Activated T-helper 9 cell treated with anti-CD3 and anti-CD28 coated beads, Interleukin-2, amount 50 U/mL, for 16 hours (primary cell): ENCODE measurements at regions not wholly inside any gene's neighbourhood (a gene's known extent, or its start where the extent isn't known, plus 50 kb on each side); places are given as distances from the start of the nearest gene placed in this dataset.

Experiments
- DNase-seq: peaks from one replicate; pipeline ENCODE4 v3.0.0-alpha.2; 2020; ENCODE audit warnings: low read depth

DNA sequence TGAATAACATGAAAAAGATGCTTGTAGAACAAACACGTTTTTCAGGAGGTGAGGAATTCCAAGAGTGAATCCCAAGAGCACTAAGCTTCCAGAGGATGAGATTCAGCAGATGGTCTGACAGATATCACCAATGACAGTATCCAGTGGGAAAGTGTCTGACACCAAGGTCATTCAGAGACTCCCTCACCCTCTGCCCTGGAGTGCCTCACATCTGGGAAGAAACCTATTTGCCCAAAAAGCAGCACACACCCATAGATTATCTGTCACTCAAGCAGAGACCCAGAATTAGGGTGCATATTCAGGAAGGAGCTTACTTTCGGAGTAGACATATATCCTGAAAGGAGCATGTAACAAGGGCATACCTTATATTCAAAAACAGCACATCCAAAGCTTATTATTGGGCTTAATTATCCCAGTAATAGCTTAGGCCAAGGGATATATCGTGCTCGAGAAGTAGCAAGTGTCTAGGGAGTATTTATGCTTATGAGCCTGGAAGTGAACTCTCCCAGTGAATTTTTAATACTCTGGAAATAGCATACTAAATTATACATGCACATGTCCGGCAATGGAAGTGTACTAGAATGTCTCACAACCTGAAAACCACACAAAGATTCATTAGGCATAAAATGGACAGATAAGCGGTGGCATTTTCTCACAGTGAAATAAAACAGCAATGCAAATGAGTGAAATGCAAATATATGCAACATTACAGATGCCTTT lies 998.1 kb upstream of the TMEM132C start:
- no peak for DNase-seq

- DNase-seq, result no peak
These were observed 996.8 kb upstream of the TMEM132C start for GRCh38 chr12:127270193-127270592.

GRCh38 chr12:127271776-127272175 lies 995.2 kb upstream of the TMEM132C start:
- no peak for DNase-seq

DNA sequence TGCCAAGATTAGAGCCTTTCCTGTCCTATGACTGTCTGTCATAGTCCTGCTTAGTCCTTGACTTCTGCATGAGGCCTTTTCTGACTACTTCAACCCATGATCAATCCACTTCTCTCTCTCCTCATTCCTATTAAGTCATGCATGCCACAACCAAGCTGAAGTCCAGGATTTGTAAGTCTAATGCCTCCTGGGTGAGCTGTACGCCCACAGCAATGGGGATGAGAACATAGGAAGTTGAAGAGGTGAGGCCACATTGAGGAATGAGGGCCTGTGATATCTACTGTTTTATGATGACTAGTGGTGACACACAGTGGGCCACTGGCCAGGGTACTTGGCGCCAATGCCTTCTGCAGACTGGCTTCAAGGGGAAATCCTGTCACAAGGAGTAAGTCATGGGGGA lies 994.1 kb upstream of the TMEM132C start:
- no peak for DNase-seq

DNA sequence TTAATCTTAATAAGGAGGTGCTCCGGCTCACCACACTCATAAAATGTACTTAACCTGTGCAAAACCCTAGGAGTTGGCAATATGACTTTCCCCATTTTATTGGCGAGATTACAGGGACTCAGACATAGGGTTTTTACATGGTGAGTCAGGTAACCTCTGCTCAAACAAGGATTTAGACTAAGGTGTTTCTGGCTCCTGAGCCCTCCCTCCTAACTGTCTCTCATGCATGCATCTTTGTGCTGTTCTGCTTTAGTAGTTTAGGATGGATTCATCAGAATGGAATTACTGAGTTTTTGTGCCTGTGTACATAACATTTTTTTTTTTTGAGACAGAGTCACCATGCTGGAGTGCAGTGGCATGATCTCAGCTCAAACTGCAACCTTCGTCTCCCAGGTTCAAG lies 993.3 kb upstream of the TMEM132C start:
- no peak for DNase-seq

GRCh38 chr12:127275416-127275815 lies 991.6 kb upstream of the TMEM132C start:
- DNase-seq, result no peak

DNA sequence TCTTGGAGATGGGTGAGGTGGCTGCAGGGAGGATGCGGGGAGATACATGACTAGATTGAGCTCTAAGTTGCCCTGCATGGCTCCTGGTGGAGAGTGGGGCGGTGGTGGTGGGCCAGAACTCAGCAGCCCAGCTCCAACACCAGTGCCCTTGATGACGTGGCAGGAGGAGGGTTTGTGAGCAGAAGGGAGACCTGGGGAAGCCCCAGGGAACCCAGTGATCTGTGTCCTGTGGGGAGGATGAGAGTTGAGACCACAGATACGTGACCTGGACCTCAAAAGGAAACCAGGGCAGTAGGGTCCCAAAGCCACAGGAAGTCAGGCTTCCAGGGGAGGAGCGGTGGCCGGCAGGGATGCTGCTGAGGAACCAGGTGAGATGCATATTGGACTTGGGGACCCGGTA lies 989.1 kb upstream of the TMEM132C start:
- no peak for DNase-seq

DNA sequence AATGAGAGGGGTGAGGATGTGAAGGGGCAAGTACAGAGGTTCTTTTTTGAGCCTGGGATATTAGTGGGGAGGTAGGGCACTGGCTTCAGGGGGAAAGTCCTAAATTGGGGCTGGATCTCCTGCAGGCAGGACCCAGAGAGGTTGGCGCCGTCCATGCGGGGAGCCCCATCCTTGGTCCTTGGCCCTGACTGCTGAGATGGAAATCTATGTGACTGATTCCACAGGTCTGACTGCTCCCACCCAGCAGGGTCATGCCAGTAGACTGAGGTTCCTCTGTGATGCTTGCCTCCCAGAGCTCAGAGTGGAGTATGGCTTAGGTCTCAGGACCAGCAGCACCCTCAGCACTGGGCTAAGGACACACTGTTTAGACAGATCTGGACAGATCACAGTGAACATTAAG lies 988.6 kb upstream of the TMEM132C start:
- no peak for DNase-seq

DNA sequence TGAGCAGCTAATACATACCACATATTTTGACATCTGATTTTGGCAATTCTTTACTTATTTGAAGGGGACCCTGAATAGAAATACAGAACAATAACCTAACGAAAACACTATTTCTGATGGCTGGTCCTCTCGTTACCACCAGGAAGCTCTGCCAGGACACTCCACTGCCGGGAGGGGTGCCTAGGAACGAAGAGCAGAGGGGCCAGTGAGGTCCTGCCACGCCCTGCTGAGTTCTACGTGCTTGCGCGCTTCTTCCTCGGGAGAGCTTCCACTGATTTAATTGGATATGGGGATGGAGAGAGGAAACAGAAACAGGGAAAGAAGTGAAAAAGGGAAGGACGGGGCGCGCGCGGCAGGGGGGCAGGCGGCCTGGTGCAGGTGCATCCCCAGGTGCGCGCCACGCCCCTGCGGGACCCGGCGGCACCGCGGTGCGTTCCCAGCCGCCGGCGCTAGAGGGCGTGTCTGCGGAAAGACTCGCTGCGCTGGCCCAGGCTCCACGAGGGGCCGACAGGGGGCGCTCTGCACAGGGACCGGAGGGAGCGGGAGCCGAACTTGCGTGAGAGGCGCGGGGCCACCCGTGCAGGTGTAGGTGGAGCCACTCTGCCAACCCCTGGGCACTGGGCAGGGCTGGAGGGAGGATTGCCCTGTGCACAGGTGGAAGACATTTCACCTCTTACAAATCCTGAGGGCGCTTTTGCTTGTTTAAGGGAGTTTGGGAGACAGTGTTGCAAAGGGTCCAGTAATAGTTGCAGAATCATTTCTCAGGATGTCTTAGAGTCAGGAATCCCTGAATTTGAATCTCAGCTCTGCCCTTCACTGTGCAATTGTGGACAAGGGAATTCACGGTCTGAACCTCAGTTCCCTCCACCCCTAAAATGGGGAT lies 986.3 kb upstream of the TMEM132C start:
- peak; percentile 45 for DNase-seq

DNA sequence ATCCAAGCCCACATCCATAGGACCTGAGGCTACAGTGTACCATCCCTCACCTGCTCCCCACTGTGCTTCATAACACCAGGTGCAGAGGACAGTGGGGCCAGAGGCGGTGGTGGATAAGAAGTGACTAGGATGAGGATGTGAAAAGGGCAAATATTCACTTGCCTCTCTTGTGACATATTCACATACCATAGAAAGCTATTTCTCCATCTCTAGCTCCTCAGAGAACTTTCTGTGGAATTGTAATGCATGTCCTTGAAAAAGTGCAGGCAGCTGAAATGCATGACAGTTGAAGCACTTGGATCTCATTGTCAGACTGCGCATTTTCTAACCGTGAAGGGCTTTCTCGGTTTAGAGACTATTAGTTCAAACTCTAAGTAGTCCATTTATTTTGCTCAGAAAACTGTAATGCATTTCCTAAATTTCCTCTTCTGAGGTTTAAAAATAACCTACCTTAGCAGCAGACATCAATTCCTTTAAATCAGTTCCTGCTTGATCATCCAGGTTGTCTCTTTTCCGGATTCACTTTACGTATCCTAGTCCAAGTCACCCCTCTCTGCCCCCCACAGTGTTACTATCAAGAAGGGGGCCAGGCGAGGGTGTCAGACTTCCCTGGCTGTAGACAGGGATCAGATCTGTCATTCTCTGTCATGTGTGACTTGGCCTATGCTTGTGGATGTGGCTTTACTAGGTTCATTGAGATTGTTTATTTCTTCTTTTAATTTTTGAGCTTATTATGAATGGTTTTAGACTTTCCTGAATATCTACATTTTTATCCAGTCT lies 984.0 kb upstream of the TMEM132C start:
- no peak for DNase-seq

DNA sequence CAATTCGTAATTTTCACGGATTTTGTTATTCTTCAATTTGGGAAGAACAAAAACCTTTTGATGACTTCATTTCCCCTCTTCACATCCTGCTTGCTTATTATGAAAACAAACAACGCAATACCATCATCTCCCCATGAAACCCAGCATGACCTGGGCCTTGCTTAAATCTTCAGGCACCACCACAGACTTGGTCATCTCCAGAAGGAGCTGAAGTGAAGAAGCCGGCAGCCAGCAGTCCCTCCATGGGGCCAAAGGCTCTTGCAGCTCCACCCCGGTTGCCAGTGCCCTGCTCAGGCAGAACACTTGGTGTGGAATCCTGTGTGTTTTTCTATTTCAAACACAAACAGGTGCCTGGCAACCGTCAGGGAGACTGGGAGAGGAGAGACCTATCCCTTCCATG lies 982.9 kb upstream of the TMEM132C start:
- no peak for DNase-seq

DNA sequence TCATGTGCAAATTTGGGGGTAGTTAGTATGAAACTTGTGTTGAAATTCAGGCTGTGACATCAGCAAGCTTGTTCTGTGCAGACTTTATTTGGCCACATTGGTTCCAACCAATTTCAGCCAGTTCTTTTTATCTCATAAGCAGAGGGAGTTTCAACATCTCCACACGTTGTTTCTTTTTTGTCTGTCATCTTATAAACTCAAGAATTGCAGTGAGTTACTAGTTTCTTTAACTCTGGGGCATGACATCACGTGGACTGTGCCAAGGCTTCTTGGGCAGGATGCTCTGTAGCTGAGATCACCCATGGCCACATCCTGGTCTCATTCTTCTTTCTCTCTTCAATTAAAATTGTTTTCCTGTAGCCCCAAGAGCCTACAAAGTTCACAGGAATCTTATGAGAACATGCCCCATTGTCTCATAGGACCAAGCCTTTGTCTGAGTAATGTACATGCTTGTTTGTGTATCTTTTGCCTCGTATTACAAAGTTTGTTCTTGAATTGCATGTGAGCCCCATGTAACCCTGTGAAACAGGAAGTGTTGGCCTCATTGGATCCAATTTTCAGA lies 982.0 kb upstream of the TMEM132C start:
- no peak for DNase-seq

DNA sequence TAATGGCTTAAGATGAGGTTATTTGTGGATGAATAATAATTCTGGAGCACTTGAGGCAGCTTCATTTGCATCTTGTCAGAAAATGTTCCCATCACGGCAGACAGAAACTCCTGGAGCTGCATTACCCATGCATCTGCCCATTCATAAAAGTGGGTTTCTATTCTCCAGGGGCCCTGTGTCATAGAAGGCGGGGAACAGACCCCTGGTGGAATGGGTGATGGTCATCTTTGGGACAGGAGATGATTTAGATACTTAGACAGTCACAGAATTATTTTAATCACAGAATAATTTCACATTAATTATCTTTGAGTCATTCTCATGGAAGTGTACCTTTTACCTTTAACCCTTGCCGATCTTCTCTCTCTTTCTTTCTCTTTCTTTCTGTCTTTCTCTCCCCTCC lies 980.7 kb upstream of the TMEM132C start:
- no peak for DNase-seq

DNA sequence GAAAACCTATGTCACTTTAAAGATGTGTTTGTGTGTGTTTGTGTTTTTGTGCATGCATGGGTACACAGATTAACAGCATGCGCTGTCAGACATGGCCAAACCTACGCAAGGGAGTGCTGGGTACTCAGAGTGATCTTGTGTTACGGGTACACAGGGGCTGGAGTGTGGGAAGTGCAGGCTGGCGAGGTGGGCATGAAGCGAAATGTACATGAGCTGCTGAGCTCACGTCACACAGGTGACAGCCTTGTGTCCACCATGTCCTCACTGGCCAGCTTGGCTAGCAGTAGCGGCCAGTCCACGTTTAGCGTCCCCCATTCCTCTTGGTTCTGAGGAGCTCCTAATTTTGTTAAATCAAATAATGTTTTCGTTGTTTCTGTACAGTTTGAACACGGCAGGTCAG lies 979.7 kb upstream of the TMEM132C start:
- no peak for DNase-seq

DNA sequence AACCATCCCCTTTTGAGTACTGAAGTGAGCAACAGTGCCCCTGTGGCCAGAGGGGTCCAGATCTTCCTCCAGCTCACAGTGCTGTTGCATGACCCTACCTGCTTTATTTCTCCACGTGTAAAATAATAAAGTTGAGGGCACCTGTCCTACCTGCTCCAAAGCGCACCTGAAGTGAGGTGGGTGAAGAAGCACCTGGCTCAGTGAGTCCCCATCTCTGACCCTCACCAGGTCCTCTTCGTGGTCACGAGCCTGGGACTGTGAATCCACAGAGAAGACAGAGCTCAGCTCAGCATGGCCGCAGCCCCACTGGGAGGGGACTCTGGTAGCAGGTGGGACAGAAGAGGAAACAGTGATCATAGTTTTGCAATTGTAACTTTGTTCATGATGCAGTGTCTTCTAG lies 976.7 kb upstream of the TMEM132C start:
- DNase-seq, result no peak

DNA sequence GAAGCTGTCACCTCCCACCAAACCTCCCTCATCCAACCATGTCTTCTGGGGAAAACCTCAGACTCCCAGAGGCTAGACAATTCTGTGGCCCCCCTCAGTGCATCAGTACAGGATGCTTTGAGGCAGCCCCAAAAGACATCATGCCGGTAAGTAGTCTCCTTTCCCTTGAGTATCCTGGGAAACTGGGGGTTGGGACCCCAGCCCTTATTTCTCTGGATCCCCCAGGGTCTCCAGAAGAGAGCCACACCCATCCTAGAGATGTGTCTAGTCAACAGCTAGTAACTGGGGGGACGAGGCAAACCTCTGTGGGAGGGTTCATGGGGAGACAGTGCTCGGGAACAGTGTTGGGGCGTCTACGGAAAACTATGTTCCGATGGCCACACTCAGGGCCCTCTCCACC lies 974.2 kb upstream of the TMEM132C start:
- no peak for DNase-seq

GRCh38 chr12:127293507-127294310 lies 973.3 kb upstream of the TMEM132C start:
- peak; percentile 13 for DNase-seq

GRCh38 chr12:127294651-127295210 lies 972.2 kb upstream of the TMEM132C start:
- DNase-seq, result no peak

- no peak for DNase-seq
These were observed 971.3 kb upstream of the TMEM132C start for GRCh38 chr12:127295630-127296029.

DNA sequence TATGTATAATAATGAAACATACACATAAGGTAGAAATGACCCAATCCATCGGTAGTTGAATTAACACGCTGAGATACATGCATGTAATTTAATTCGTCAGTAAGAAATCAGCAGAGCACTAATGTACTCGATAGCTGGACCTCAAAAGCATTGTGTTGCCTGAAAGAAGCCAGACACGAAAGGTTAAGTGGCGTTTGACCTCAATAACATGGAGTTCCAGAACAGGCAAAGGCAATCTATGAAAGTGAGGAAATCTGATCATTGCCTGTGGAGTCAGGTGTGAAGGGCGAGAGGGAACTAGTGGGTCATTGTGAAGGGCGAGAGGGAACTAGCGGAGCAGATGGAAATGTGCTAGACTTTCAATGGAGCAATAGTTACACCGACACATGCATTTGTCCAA lies 970.4 kb upstream of the TMEM132C start:
- no peak for DNase-seq

DNA sequence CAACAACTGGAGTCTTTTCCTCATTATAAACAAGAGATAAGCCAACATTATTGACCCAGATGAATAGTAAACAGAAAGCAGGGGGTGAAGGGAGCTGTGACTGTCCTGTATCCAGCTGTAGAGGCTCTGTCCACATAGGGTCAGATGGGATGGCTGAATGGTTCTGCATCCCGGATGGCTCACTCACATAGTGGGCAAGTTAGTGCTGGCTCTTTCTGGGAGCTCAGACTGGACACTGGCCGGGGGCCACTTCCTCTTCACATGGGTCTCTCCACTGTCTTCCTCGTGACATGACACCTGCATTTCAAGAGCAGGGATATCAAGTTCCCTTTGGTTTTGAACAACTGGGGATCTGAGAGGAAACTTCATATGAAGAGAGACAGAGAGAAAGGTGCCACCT lies 969.6 kb upstream of the TMEM132C start:
- DNase-seq, result no peak
